SK-N-SH treated with all-trans-retinoic acid at 6 μM for 48 hours (cell line): ENCODE measurements at regions not wholly inside any gene's neighbourhood (a gene's known extent, or its start where the extent isn't known, plus 50 kb on each side); places are given as distances from the start of the nearest gene placed in this dataset.

ENCODE experiments used
- ATAC-seq: fragments of 200-7000 bp; cut with Tn5 transposase; 3 replicates; pipeline ENCODE4 v1.9.1; 2020; ENCODE audit warnings: mild to moderate bottlenecking, moderate library complexity
- ARNTL ChIP-seq: fragments of 450-650 bp; formaldehyde crosslinking; IDR thresholded peaks from 2 replicates; pipeline ENCODE4 v1.5.0; 2020; ENCODE audit warnings: low read depth, mild to moderate bottlenecking, moderate library complexity, borderline replicate concordance
- BACH2 ChIP-seq: fragments of 250-450 bp; sonication (Bioruptor Pico); IDR thresholded peaks from 2 replicates; pipeline ENCODE4 v1.9.0; 2021; ENCODE audit warnings: mild to moderate bottlenecking, borderline replicate concordance
- ESRRG ChIP-seq: fragments of 250-450 bp; sonication (Bioruptor Pico); IDR thresholded peaks from 2 replicates; pipeline ENCODE4 v1.6.1; 2021; ENCODE audit warnings: mild to moderate bottlenecking
- GLIS3 ChIP-seq: fragments of 250-450 bp; sonication (Bioruptor Pico); IDR thresholded peaks from 2 replicates; pipeline ENCODE4 v1.5.0; 2020; ENCODE audit warnings: mild to moderate bottlenecking, moderate library complexity
- ISL1 ChIP-seq: fragments of 250-450 bp; sonication (Bioruptor Pico); IDR thresholded peaks from 2 replicates; pipeline ENCODE4 v2.1.2; 2022; ENCODE audit warnings: mild to moderate bottlenecking, moderate library complexity
- OSR1 ChIP-seq: fragments of 250-450 bp; sonication (Bioruptor Pico); IDR thresholded peaks from 2 replicates; pipeline ENCODE4 v1.8.0; 2022; ENCODE audit warnings: moderate library complexity, mild to moderate bottlenecking, inconsistent platforms
- PPARA ChIP-seq: fragments of 250-450 bp; sonication (Bioruptor Pico); IDR thresholded peaks from 2 replicates; pipeline ENCODE4 v1.5.0; 2020; ENCODE audit warnings: mild to moderate bottlenecking, borderline replicate concordance
- RARB ChIP-seq: fragments of 250-450 bp; sonication (Bioruptor Pico); IDR thresholded peaks from 2 replicates; pipeline ENCODE4 v1.8.0; 2021; ENCODE audit warnings: mild to moderate bottlenecking, moderate library complexity
- SNAI2 ChIP-seq: fragments of 250-450 bp; sonication (Bioruptor Pico); IDR thresholded peaks from 2 replicates; pipeline ENCODE4 v1.5.0; 2020; ENCODE audit warnings: mild to moderate bottlenecking, moderate library complexity
- TCF4 ChIP-seq: fragments of 250-450 bp; sonication (Bioruptor Pico); IDR thresholded peaks from 2 replicates; pipeline ENCODE4 v1.8.0; 2021; ENCODE audit warnings: mild to moderate bottlenecking, moderate library complexity, borderline replicate concordance
- ZC3H10 ChIP-seq: fragments of 250-450 bp; sonication (Bioruptor Pico); IDR thresholded peaks from 2 replicates; pipeline ENCODE4 v1.5.1; 2021; ENCODE audit warnings: mild to moderate bottlenecking, moderate library complexity
- ZFP3 ChIP-seq: fragments of 250-450 bp; sonication (Bioruptor Pico); IDR thresholded peaks from 2 replicates; pipeline ENCODE4 v1.5.0; 2020; ENCODE audit warnings: mild to moderate bottlenecking, moderate library complexity
- ZFP30 ChIP-seq: fragments of 450-650 bp; formaldehyde crosslinking; IDR thresholded peaks from 2 replicates; pipeline ENCODE4 v1.5.0; 2022; ENCODE audit warnings: mild to moderate bottlenecking, moderate library complexity
- ZNF565 ChIP-seq: fragments of 450-650 bp; formaldehyde crosslinking; conservative IDR thresholded peaks from 2 replicates; pipeline ENCODE4 v1.5.0; 2020; ENCODE audit warnings: low read depth, mild to moderate bottlenecking, moderate library complexity
- ZNF70 ChIP-seq: fragments of 450-650 bp; formaldehyde crosslinking; IDR thresholded peaks from 2 replicates; pipeline ENCODE4 v1.5.0; 2020; ENCODE audit warnings: mild to moderate bottlenecking, moderate library complexity
- ZNF8 ChIP-seq: fragments of 450-650 bp; formaldehyde crosslinking; IDR thresholded peaks from 2 replicates; pipeline ENCODE4 v1.5.0; 2020; ENCODE audit warnings: mild to moderate bottlenecking, moderate library complexity
- TF ChIP-seq, protein P1 (sequence below): fragments of 250-450 bp; sonication (Bioruptor Pico); IDR thresholded peaks from 2 replicates; pipeline ENCODE4 v1.5.0; 2020; ENCODE audit warnings: mild to moderate bottlenecking, moderate library complexity
- TF ChIP-seq, protein P2 (sequence below): fragments of 250-450 bp; sonication (Bioruptor Pico); IDR thresholded peaks from 2 replicates; pipeline ENCODE4 v1.5.1; 2020; ENCODE audit warnings: low read depth, mild to moderate bottlenecking, moderate library complexity
- TF ChIP-seq, protein P3 (sequence below): fragments of 250-450 bp; sonication (Bioruptor Pico); IDR thresholded peaks from 2 replicates; pipeline ENCODE4 v1.5.1; 2021; ENCODE audit warnings: mild to moderate bottlenecking, moderate library complexity
- TF ChIP-seq, protein P4 (sequence below): fragments of 250-450 bp; sonication (Bioruptor Pico); IDR thresholded peaks from 2 replicates; pipeline ENCODE4 v1.8.0; 2020; ENCODE audit warnings: mild to moderate bottlenecking, moderate library complexity, borderline replicate concordance

DNA sequence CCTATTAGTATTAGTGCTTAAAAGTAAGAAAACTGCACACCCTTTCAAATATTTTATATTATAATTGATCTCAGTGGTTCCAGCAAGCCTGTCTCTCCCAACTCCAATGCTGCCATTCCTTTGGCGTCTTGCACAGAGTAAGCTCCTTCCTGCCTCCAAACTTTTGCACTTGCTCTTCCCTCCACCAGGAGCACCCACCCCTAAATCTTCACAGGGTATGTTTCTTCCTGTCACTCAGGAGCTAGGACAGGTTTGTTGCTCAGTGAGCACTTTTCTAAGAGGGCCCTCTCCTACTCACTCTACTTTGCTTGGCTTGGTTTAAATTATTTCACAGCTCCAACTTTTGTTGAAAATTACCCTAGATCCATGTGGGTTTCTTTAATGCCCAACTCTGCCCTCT, 189.1 kb upstream of the ADRA1B start:
- TF ChIP-seq SNAI2 (CRISPR knock-in tag): no peak
- TF ChIP-seq, protein P1, sequence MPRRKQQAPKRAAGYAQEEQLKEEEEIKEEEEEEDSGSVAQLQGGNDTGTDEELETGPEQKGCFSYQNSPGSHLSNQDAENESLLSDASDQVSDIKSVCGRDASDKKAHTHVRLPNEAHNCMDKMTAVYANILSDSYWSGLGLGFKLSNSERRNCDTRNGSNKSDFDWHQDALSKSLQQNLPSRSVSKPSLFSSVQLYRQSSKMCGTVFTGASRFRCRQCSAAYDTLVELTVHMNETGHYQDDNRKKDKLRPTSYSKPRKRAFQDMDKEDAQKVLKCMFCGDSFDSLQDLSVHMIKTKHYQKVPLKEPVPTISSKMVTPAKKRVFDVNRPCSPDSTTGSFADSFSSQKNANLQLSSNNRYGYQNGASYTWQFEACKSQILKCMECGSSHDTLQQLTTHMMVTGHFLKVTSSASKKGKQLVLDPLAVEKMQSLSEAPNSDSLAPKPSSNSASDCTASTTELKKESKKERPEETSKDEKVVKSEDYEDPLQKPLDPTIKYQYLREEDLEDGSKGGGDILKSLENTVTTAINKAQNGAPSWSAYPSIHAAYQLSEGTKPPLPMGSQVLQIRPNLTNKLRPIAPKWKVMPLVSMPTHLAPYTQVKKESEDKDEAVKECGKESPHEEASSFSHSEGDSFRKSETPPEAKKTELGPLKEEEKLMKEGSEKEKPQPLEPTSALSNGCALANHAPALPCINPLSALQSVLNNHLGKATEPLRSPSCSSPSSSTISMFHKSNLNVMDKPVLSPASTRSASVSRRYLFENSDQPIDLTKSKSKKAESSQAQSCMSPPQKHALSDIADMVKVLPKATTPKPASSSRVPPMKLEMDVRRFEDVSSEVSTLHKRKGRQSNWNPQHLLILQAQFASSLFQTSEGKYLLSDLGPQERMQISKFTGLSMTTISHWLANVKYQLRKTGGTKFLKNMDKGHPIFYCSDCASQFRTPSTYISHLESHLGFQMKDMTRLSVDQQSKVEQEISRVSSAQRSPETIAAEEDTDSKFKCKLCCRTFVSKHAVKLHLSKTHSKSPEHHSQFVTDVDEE (CRISPR knock-in tag): no peak
- TF ChIP-seq, protein P2, sequence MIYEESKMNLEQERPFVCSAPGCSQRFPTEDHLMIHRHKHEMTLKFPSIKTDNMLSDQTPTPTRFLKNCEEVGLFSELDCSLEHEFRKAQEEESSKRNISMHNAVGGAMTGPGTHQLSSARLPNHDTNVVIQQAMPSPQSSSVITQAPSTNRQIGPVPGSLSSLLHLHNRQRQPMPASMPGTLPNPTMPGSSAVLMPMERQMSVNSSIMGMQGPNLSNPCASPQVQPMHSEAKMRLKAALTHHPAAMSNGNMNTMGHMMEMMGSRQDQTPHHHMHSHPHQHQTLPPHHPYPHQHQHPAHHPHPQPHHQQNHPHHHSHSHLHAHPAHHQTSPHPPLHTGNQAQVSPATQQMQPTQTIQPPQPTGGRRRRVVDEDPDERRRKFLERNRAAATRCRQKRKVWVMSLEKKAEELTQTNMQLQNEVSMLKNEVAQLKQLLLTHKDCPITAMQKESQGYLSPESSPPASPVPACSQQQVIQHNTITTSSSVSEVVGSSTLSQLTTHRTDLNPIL (CRISPR knock-in tag): no peak
- no peak for TF ChIP-seq ZC3H10 (CRISPR knock-in tag)
- TF ChIP-seq ISL1 (CRISPR knock-in tag): no peak
- TF ChIP-seq PPARA (CRISPR knock-in tag): no peak
- TF ChIP-seq ARNTL (CRISPR knock-in tag): no peak
- no peak for TF ChIP-seq GLIS3 (CRISPR knock-in tag)
- no peak for TF ChIP-seq OSR1 (CRISPR knock-in tag)
- TF ChIP-seq, protein P3, sequence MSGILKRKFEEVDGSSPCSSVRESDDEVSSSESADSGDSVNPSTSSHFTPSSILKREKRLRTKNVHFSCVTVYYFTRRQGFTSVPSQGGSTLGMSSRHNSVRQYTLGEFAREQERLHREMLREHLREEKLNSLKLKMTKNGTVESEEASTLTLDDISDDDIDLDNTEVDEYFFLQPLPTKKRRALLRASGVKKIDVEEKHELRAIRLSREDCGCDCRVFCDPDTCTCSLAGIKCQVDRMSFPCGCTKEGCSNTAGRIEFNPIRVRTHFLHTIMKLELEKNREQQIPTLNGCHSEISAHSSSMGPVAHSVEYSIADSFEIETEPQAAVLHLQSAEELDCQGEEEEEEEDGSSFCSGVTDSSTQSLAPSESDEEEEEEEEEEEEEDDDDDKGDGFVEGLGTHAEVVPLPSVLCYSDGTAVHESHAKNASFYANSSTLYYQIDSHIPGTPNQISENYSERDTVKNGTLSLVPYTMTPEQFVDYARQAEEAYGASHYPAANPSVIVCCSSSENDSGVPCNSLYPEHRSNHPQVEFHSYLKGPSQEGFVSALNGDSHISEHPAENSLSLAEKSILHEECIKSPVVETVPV (CRISPR knock-in tag): no peak
- TF ChIP-seq BACH2 (CRISPR knock-in tag): no peak
- no peak for TF ChIP-seq ZFP30
- TF ChIP-seq RARB: no peak
- no peak for ATAC-seq

DNA sequence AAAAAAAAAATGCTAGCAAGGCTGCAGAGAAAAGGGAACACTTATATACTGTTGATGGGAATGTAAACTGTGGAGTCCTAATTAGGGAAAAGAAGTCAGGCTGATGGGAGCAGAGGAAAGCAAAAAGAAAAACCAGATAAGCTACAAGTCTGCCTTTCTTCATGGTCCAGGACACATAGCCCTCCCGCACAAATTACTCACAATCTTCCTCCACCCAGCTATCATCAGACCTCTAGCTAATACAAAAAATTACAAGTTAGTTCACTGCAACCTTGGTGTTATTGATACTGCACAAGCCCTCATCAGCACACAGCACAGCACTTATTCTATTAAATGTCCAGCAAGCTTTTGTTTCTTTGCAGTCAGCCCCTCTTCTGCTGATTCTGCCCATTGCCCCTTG, 186.0 kb upstream of the ADRA1B start:
- TF ChIP-seq ZC3H10 (CRISPR knock-in tag) (no peak), TCF4 (CRISPR knock-in tag) (no peak), ZFP30 (no peak), GLIS3 (CRISPR knock-in tag) (no peak), ESRRG (CRISPR knock-in tag) (no peak), ZFP3 (CRISPR knock-in tag) (no peak)
- TF ChIP-seq, protein P1 (CRISPR knock-in tag): no peak
- ATAC-seq: no peak

DNA sequence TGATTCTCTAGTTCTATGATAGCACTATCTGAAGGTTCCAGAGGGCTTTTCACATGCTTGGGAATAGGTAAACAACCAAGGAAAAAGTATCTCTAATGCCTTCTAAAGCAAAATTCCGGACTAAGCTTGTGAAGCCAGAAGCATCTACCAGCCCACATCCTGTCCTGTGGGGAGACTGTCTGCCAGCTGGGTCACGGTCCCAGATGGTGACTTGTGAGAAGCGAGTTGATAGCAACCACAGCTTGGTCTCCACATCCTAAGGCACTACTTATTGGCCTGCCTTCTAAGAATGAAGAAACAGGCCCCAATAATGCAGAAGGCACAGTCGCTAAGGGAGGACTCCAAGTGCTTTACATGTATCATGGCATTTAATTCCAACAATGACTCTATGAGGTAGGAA, 184.1 kb upstream of the ADRA1B start:
- ATAC-seq: no peak
- TF ChIP-seq PPARA (CRISPR knock-in tag): no peak
- no peak for TF ChIP-seq ZNF8 (CRISPR knock-in tag)
- TF ChIP-seq SNAI2 (CRISPR knock-in tag): no peak
- TF ChIP-seq TCF4 (CRISPR knock-in tag): no peak
- TF ChIP-seq BACH2 (CRISPR knock-in tag): no peak
- no peak for TF ChIP-seq GLIS3 (CRISPR knock-in tag)
- no peak for TF ChIP-seq ZFP30
- TF ChIP-seq ESRRG (CRISPR knock-in tag): no peak
- no peak for TF ChIP-seq ISL1 (CRISPR knock-in tag)
- TF ChIP-seq, protein P3 (CRISPR knock-in tag): no peak
- TF ChIP-seq, protein P2 (CRISPR knock-in tag): no peak
- no peak for TF ChIP-seq ZNF70 (CRISPR knock-in tag)
- no peak for TF ChIP-seq ZFP3 (CRISPR knock-in tag)
- TF ChIP-seq, protein P1 (CRISPR knock-in tag): no peak
- TF ChIP-seq, protein P4, sequence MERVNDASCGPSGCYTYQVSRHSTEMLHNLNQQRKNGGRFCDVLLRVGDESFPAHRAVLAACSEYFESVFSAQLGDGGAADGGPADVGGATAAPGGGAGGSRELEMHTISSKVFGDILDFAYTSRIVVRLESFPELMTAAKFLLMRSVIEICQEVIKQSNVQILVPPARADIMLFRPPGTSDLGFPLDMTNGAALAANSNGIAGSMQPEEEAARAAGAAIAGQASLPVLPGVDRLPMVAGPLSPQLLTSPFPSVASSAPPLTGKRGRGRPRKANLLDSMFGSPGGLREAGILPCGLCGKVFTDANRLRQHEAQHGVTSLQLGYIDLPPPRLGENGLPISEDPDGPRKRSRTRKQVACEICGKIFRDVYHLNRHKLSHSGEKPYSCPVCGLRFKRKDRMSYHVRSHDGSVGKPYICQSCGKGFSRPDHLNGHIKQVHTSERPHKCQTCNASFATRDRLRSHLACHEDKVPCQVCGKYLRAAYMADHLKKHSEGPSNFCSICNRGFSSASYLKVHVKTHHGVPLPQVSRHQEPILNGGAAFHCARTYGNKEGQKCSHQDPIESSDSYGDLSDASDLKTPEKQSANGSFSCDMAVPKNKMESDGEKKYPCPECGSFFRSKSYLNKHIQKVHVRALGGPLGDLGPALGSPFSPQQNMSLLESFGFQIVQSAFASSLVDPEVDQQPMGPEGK (CRISPR knock-in tag): no peak
- TF ChIP-seq ZC3H10 (CRISPR knock-in tag): no peak
- no peak for TF ChIP-seq ZNF565
